ENCODE measurements at regions not wholly inside any gene's neighbourhood (a gene's known extent, or its start where the extent isn't known, plus 50 kb on each side); places are given as distances from the start of the nearest gene placed in this dataset.

DNA sequence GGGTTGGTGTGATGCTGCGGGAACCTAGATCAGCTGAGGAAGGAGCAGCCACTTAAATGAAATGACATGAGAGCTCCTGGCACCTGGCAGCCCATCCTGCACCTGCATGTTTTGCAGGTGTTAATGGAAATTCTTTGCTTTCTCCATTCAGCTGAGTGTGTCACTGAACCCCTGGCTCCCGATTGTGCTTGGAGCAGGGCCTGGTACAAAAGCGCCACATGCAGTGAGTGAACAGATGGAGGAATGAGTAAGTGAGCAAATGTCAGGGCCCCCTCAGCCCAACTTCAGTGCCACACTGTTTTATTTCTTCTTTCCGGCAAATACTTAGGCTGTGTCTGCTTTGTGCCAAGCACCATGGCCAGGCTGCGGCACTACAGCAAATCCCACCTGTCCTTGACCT lies 132.2 kb downstream of the ASB7 start:
- TF ChIP-seq, protein P1, sequence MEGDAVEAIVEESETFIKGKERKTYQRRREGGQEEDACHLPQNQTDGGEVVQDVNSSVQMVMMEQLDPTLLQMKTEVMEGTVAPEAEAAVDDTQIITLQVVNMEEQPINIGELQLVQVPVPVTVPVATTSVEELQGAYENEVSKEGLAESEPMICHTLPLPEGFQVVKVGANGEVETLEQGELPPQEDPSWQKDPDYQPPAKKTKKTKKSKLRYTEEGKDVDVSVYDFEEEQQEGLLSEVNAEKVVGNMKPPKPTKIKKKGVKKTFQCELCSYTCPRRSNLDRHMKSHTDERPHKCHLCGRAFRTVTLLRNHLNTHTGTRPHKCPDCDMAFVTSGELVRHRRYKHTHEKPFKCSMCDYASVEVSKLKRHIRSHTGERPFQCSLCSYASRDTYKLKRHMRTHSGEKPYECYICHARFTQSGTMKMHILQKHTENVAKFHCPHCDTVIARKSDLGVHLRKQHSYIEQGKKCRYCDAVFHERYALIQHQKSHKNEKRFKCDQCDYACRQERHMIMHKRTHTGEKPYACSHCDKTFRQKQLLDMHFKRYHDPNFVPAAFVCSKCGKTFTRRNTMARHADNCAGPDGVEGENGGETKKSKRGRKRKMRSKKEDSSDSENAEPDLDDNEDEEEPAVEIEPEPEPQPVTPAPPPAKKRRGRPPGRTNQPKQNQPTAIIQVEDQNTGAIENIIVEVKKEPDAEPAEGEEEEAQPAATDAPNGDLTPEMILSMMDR (IDR thresholded peaks at IDR 0.05; ENCODE audit: borderline replicate concordance, control extremely low read depth, extremely low read depth, insufficient read depth, missing control alignments): no peak
- in situ Hi-C loops (cut with MboI; ENCODE audit: low sequenced_read_pairs, unreplicated experiment): no loop called here
- DNase-seq (ENCODE audit: low spot score): no peak

GRCh38 chr15:100735129-100736053 lies 133.0 kb downstream of the ASB7 start:
- no peak for DNase-seq (ENCODE audit: low spot score)
- in situ Hi-C loops (cut with MboI; ENCODE audit: low sequenced_read_pairs, unreplicated experiment): no loop called here
- TF ChIP-seq, protein P1 (IDR thresholded peaks at IDR 0.05; ENCODE audit: borderline replicate concordance, control extremely low read depth, extremely low read depth, insufficient read depth, missing control alignments): no peak

- in situ Hi-C loops (cut with MboI; ENCODE audit: low sequenced_read_pairs, unreplicated experiment): no loop called here
- TF ChIP-seq, protein P1 (IDR thresholded peaks at IDR 0.05; ENCODE audit: borderline replicate concordance, control extremely low read depth, extremely low read depth, insufficient read depth, missing control alignments): no peak
- DNase-seq (ENCODE audit: low spot score): no peak
Measured at GRCh38 chr15:100737214-100737613, 134.8 kb downstream of the ASB7 start.

DNA sequence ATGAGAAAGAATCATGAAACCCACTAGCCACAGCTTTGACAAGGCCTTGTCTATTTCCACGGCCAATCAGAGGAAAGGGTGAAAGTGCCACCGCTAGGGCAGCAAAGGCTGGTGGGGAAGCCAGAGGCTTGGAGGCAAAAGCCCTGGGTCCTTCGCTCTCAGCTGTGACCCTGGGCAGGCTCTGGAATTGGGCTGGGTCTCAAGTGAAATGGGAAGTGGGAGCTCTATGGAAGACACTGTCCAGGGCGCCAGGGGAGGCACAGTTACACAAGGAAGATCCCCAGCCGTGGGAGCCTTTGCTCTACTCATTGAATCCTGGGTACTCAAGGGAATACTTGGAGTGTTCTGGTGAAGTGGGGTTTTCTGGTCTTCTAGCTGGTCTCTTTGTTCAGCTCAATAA lies 136.2 kb downstream of the ASB7 start:
- in situ Hi-C loops (cut with MboI; ENCODE audit: low sequenced_read_pairs, unreplicated experiment): no loop called here
- no peak for DNase-seq (ENCODE audit: low spot score)
- TF ChIP-seq, protein P1 (IDR thresholded peaks at IDR 0.05; ENCODE audit: borderline replicate concordance, control extremely low read depth, extremely low read depth, insufficient read depth, missing control alignments): no peak

GRCh38 chr15:100740138-100740537 lies 137.7 kb downstream of the ASB7 start:
- TF ChIP-seq, protein P1 (IDR thresholded peaks at IDR 0.05; ENCODE audit: borderline replicate concordance, control extremely low read depth, extremely low read depth, insufficient read depth, missing control alignments): no peak
- in situ Hi-C loops (cut with MboI; ENCODE audit: low sequenced_read_pairs, unreplicated experiment): no loop called here
- DNase-seq (ENCODE audit: low spot score): no peak

GRCh38 chr15:100751585-100751984 lies 128.0 kb upstream of the ALDH1A3 start:
- no peak for DNase-seq (ENCODE audit: low spot score)
- TF ChIP-seq, protein P1 (IDR thresholded peaks at IDR 0.05; ENCODE audit: borderline replicate concordance, control extremely low read depth, extremely low read depth, insufficient read depth, missing control alignments): no peak
- in situ Hi-C loops (cut with MboI; ENCODE audit: low sequenced_read_pairs, unreplicated experiment): no loop called here

Measured in GM13976 (cell line).